Endodermal cell (in vitro differentiated cells): ENCODE measurements at regions not wholly inside any gene's neighbourhood (a gene's known extent, or its start where the extent isn't known, plus 50 kb on each side); places are given as distances from the start of the nearest gene placed in this dataset.

Experiments used
- DNase-seq: peaks from one replicate; pipeline ENCODE4 v3.0.0-alpha.2; 2017
- H3K27ac ChIP-seq: 2 replicates; pipeline ENCODE4 v1.5.1; 2013; ENCODE audit warnings: mild to moderate bottlenecking, low read depth, low read length, moderate library complexity
- H3K27me3 ChIP-seq: 2 replicates; pipeline ENCODE4 v1.6.1; 2013; ENCODE audit warnings: mild to moderate bottlenecking, low read length, moderate library complexity; ENCODE audit not compliant: insufficient read depth, control insufficient read depth, poor library complexity, severe bottlenecking
- H3K36me3 ChIP-seq: 2 replicates; pipeline ENCODE4 v1.7.0; 2013; ENCODE audit warnings: mild to moderate bottlenecking, low read length, moderate library complexity; ENCODE audit not compliant: control insufficient read depth, insufficient read depth
- H3K4me1 ChIP-seq: one replicate; pipeline ENCODE4 v1.7.0; 2013; ENCODE audit warnings: low read length; ENCODE audit not compliant: control insufficient read depth, insufficient read depth
- H3K4me3 ChIP-seq: 2 replicates; pipeline ENCODE4 v1.5.1; 2013; ENCODE audit warnings: mild to moderate bottlenecking, low read length, moderate library complexity
- H3K9ac ChIP-seq: 2 replicates; pipeline ENCODE4 v1.6.1; 2013; ENCODE audit warnings: mild to moderate bottlenecking, low read length, moderate library complexity; ENCODE audit not compliant: poor library complexity, severe bottlenecking; ENCODE audit errors: extremely low read depth
- H3K9me3 ChIP-seq: 2 replicates; pipeline ENCODE4 v1.6.1; 2013; ENCODE audit warnings: mild to moderate bottlenecking, low read length, moderate library complexity; ENCODE audit not compliant: control insufficient read depth
- H3K27ac Mint-ChIP-seq: 2 replicates; pipeline ENCODE4 v1.8.0; 2020; ENCODE audit warnings: mixed read lengths
- H3K27me3 Mint-ChIP-seq: 2 replicates; pipeline ENCODE4 v1.8.0; 2021; ENCODE audit warnings: mild to moderate bottlenecking, mixed read lengths; ENCODE audit not compliant: insufficient read depth
- H3K36me3 Mint-ChIP-seq: 2 replicates; pipeline ENCODE4 v1.8.0; 2020; ENCODE audit warnings: low read depth, mixed read lengths
- H3K4me1 Mint-ChIP-seq: 2 replicates; pipeline ENCODE4 v1.8.0; 2020; ENCODE audit warnings: mixed read lengths
- H3K4me3 Mint-ChIP-seq: 2 replicates; pipeline ENCODE4 v1.8.0; 2020; ENCODE audit warnings: mild to moderate bottlenecking, moderate library complexity, mixed read lengths
- H3K9me3 Mint-ChIP-seq: 2 replicates; pipeline ENCODE4 v1.8.0; 2020; ENCODE audit warnings: mild to moderate bottlenecking, mixed read lengths
- CTCF ChIP-seq: fragments of 200-600 bp; sonication (generic); conservative IDR thresholded peaks from 2 replicates; pipeline ENCODE4 v1.5.0; 2021; ENCODE audit warnings: antibody characterized with exemption, mild to moderate bottlenecking
- WGBS, 2 experiments: methylation state at CpG; one replicate each; pipeline versions ENCODE4 v1.1.5 to v1.1.7; 2013; ENCODE audit warnings: missing lambda C conversion rate in 2 of 2, mixed read lengths in 1 of 2; ENCODE audit not compliant: insufficient coverage in 1 of 2, insufficient read length in 1 of 2; 5-methylcytosine and 5-hydroxymethylcytosine counted together

DNA sequence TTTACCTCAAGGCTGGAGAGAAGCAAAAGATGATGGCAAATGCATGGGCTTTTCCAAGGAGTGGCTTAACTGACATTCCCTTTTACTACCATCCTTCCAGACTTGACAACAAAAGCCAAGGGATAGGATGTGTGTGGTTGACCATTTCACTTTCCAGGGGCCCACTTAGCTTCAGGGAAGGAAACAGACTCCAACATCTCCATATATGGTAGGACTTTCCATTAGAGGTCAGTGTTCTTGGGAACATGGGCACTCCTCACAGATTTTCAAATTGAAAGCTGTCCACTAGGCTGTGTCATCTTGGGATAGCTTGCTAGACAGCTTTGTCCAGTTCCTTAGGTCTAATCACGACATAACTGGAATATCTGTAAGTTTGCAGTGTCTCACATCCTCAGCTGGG lies 118.1 kb upstream of the NAMPT start:
- Mint-ChIP-seq H3K36me3 (no peaks in the 10 kb centered on the region), H3K4me1 (peaks cover 2% of the 10 kb centered on the region), H3K27me3 (no peaks in the 10 kb centered on the region), H3K4me3 (no peak overlapping the region), H3K9me3 (peaks cover 8% of the 10 kb centered on the region), H3K27ac (no peak overlapping the region)
- TF ChIP-seq CTCF: no peak
- Histone ChIP-seq H3K36me3 (no peaks in the 10 kb centered on the region), H3K4me3 (no peak overlapping the region), H3K27me3 (no peaks in the 10 kb centered on the region), H3K27ac (no peak overlapping the region), H3K9me3 (peaks cover 16% of the 10 kb centered on the region), H3K9ac (no peak overlapping the region), H3K4me1 (no peaks in the 10 kb centered on the region)
- no peak for DNase-seq
- WGBS, 2 experiments: 100% methylated on average over 1 of the region's 1 CpG; no CpG with 5 or more reads in 1 of the 2 experiments

DNA sequence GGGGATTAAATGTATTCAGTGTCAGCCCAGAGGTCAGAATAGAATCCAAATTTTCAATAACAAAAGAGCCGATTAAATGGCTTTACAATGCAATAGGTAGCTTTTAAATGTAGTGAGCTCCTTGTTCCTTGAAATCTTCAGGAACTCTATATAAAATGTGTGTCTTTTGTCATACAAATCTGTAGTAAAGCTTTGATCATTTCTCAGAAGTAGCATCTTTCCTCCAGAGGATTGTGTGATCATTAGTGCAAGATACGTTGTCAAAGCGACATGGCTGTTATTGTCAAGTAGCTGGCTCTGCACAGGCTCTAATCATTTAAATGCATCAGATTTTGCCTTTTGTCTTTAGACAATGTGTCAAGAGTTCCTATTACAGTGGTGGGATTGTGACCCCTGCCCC lies 116.1 kb upstream of the NAMPT start:
- H3K4me1 ChIP-seq: no peaks in the 10 kb centered on the region
- Mint-ChIP-seq H3K27ac (no peak overlapping the region), H3K9me3 (peaks cover 8% of the 10 kb centered on the region), H3K4me1 (peaks cover 2% of the 10 kb centered on the region), H3K36me3 (no peaks in the 10 kb centered on the region), H3K27me3 (no peaks in the 10 kb centered on the region), H3K4me3 (no peak overlapping the region)
- WGBS, 2 experiments: 85 to 90% methylated on average over 3 of the region's 3 CpGs
- H3K9me3 ChIP-seq: peaks cover 16% of the 10 kb centered on the region
- DNase-seq: no peak
- H3K27ac ChIP-seq: no peak overlapping the region
- no peaks in the 10 kb centered on the region for H3K36me3 ChIP-seq
- H3K4me3 ChIP-seq: no peak overlapping the region
- no peaks in the 10 kb centered on the region for H3K27me3 ChIP-seq
- H3K9ac ChIP-seq: no peak overlapping the region
- no peak for TF ChIP-seq CTCF

GRCh38 chr7:106398786-106399185 lies 114.0 kb upstream of the NAMPT start:
- no peak for TF ChIP-seq CTCF

More at GRCh38 chr7:106398786-106399185, 114.0 kb upstream of the NAMPT start:
- Histone ChIP-seq H3K27ac (no peak overlapping the region), H3K9me3 (peaks cover 10% of the 10 kb centered on the region), H3K9ac (no peak overlapping the region), H3K27me3 (no peaks in the 10 kb centered on the region), H3K36me3 (no peaks in the 10 kb centered on the region), H3K4me1 (no peaks in the 10 kb centered on the region), H3K4me3 (no peak overlapping the region)
- Mint-ChIP-seq H3K4me3 (no peak overlapping the region), H3K4me1 (peaks cover 2% of the 10 kb centered on the region), H3K27ac (no peak overlapping the region), H3K9me3 (peaks cover 7% of the 10 kb centered on the region), H3K36me3 (no peaks in the 10 kb centered on the region), H3K27me3 (no peaks in the 10 kb centered on the region)
- DNase-seq: no peak
